NOMO-1 treated with dmso at 0.1 percent for 144 hours (cell line): ENCODE measurements at regions not wholly inside any gene's neighbourhood (a gene's known extent, or its start where the extent isn't known, plus 50 kb on each side); places are given as distances from the start of the nearest gene placed in this dataset.
"Not testable (repeated sequence)": the region's sequence is repeated elsewhere in the genome, so short reads cannot be mapped to it uniquely, and the experiment has no call there.

Source experiments
- DNase-seq: peaks from one replicate; lab custom pipeline; 2025; ENCODE audit not compliant: unreplicated experiment; lab: John Stamatoyannopoulos, UW

DNA sequence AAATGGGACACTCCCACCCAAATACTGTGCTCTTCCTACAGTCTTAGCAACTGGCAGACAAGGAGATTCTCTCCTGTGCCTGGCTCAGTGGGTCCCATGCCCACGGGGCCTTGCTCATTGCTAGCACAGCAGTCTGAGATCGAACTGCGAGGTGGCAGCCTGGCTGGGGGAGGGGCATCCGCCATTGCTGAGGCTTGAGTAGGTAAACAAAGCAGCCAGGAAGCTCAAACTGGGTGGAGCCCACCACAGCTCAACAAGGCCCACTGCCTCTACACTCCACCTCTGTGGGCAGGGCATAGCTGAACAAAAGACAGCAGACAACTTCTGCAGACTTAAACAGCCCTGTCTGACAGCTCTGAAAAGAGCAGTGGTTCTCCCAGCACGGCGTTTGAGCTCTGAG is 174.8 kb downstream of the COL12A1 start:
- not testable (repeated sequence) for DNase-seq

DNA sequence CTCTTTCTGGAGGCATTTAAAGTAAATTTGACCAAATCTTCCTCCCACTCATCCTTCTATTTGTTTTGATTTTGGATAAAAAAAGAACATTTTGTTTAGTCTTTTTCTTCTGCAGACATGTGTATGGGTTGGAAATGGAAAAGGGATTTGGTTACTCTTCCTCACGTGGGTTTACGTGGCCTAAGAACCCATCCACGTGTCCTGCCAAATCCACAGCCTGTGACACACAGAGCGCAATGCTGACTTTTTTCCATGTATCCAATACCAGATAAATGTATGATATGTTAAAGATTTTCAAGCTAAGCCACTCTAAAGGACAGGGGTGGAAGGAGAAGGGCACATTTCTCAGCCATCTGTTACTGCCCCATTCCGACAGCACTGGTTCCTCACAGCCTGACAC is 176.5 kb downstream of the COL12A1 start:
- no peak for DNase-seq

DNA sequence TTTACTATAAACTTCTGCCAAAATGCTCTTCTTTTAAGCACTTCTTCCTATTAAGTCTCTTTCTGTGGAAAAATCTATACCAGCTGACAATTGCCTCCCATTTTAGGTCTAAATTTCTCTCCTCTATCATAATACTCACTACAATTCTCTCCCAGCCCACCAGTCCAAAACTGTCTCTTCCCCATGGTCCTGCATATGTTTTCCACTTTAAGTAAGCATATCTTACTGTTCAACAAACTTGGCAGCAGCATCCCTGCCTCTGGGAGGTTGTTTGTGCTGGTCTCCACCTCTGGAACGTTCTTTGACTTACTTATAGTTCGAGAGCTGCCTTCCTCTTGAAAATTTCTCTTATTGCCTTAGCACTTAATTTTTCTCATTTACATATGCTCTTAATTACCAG is 180.5 kb downstream of the COL12A1 start:
- DNase-seq, result no peak

GRCh38 chr6:75024828-75025227 is 181.0 kb downstream of the COL12A1 start:
- DNase-seq, result no peak

DNA sequence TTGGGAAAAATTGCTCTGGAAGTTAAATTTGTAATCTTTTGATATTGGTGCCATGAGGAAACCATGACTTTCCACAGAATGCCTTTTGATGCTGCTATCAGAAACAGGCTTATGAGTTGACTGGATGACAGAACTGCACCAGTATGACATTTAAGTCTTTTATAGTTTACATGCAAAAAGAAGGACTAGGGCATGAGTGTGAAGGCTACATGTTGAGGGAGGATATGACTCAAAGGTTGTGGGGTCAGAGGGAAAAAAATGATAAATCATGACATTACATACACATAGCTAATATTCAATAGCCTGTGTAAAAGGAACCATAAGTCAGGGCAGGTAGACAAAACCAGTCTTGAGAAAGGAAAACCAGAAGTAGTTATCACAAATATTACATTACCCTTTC is 182.2 kb downstream of the COL12A1 start:
- DNase-seq, result no peak

- no peak for DNase-seq
Observed at GRCh38 chr6:75020971-75021370, 184.9 kb downstream of the COL12A1 start.

DNA sequence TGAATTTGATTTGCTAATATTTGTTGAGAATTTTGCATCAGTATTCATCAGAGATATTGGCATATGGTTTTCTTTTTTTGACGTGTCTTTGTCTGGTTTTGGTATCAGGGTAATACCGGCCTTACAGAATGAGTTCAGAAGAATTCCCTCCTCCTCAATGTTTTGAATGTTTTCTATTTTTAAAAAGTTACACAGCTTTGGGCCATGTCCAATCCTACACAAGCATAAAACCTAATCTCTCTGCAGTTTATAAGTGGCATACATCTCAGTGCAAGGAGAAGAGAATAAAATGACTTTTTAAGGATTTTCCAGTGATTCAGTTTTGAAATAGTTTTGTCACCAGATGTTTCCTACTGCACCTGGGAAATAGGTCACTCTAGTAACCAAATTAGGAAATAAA is 185.5 kb downstream of the COL12A1 start:
- no peak for DNase-seq

- no peak for DNase-seq
Observed at GRCh38 chr6:75012018-75012417, 193.8 kb downstream of the COL12A1 start.

GRCh38 chr6:75003984-75004383 is 201.9 kb downstream of the COL12A1 start:
- not testable (repeated sequence) for DNase-seq

GRCh38 chr6:74997646-74998045 is 208.2 kb downstream of the COL12A1 start:
- no peak for DNase-seq

- DNase-seq, result no peak
Observed at GRCh38 chr6:74993136-74993535, 212.7 kb downstream of the COL12A1 start.

- DNase-seq, result no peak
Observed at GRCh38 chr6:74991573-74992332, 214.1 kb downstream of the COL12A1 start.

DNA sequence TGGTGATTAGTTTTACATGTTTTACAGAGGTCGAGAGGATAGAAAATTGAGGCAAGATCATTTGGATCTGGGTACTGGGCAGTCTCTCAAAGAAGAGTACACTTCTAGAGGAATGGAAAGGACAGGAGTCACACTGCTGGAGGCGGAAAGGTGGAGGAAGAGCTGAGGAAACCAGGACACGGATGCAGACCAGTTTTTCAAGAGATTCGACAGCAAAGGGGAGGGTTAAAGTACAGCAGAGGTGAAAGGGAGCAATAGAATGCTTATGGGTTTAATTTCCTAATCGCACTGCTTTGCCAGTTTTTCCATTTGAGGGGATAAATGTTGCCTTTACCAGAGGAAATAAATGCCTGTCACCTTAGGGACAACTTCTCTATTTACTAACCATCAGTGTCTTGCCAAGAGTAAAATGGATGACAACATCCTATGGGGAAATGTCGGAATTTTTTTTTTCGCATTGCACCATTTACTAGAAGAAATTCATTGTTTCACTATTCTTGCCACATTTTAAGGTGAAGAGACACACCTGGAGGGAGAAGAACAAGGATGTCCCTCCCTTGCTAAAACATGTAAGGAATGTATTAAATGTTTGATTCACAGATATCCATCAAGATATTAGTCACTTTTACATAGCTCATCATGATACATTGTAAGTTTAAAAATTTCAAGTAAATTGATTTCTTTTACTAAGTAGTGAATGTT is 226.6 kb downstream of the COL12A1 start:
- DNase-seq, result no peak

DNA sequence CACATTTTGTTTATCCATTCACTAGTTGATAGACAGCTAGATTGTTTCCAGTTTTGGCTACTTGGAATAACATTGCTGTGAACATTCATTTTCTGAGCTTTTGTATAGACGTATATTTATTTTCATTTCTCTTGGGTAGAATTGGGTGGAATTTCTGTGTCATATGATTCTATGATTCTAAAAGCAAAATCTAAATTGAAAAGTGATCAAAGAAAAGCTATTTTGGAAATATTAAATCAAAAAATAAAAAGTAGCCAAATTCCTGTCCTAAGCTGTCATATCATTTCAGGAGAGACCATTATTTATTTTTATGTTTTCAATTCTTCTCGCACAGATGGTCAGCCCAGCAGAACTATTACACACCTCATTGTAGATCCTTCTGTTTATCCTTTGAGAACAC is 229.2 kb downstream of the COL12A1 start:
- no peak for DNase-seq

GRCh38 chr6:74976026-74976425 is 229.8 kb downstream of the COL12A1 start:
- no peak for DNase-seq

DNA sequence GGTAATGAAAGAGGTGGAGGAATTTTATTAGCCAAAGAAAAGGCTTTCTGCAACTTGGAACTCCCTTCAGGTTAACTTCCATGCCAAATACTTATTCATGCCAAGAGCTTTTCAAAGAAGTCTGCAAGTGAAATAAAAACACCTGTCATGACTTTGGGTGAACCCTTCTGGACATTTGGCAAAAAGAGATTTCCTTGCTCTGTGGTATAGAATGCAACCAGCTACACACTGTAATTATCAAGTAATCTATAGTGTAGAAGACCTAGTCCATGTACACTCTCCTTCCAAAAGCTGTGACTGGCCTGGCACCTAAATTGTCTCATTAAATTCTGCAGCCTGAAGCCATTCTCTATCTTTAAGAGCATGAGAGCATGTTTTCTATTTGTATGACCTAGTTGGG is 232.3 kb downstream of the COL12A1 start:
- DNase-seq, result no peak

DNA sequence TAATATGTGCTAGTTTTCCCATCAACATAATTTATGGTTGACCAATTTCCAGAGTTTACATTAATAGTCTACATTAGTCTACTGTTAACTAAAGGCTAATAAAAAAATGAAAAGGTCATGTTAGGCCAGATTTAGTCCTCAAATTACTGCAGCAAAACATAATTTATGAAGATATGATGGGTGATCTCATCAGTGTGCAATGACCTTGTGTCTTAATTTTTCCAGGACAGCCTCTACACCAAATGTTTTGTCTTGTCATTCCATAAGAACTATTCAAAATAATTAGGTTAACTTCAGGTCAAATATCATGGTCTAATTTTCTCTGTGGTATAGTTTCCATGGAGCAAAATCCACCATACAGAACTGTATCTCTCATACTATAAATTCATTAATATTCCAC is 234.2 kb downstream of the COL12A1 start:
- DNase-seq, result no peak

DNA sequence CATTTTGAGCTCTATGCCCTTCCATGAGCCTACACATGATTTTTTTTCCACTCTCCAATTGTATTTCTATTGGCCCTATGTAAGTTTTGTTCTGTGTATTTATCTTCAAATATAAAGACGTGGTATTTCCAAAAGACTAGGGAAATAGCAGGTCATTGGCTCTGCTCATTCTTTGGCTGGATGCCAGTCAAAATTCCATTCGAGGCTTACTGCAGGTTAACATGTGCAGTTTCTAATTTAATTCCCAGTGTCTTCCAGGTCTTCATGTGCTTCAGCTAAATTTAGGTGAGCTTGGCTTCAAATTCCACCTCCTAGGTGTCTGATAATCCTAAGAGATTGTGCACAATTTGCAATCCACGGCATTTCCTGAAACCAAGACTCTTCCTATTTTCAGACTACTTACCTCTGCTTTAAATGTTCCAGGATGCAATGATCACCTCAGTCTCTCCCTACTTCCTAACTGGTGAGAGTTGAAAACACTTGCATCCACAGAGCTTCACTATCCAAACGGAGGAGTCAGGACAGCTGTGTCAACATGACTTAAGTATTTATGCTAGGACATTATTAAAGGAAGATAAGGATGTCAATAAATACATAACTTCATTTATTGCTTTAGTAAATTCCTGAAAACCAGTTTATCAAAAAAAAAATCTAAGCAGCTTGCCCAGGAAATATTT is 236.1 kb downstream of the COL12A1 start:
- no peak for DNase-seq

DNA sequence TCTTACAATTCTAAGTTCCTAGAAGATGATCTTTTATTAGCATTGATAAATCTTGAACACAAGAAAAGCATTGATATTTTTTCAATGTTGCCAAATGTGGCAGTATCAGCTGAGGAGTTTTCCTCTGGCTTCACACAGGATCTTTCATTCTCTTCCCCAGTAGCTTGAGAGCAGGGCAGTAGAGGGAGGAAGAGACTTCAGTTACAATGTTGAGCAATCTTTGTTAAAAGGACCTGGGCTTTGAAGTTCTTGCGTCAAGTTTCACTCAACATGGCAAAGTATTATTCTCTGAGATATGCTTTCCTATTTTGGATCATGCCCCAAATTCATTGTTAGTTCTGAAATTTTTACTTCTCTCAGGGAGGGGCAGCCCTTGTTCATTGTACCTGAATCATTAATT is 238.0 kb downstream of the COL12A1 start:
- no peak for DNase-seq

GRCh38 chr6:74966712-74967111 is 239.1 kb downstream of the COL12A1 start:
- DNase-seq, result no peak

- no peak for DNase-seq
Observed at GRCh38 chr6:74964871-74965441, 240.9 kb downstream of the COL12A1 start.
